Fibroblast of lung (primary cell): ENCODE measurements at regions not wholly inside any gene's neighbourhood (a gene's known extent, or its start where the extent isn't known, plus 50 kb on each side); places are given as distances from the start of the nearest gene placed in this dataset.

Experiments
- DNase-seq, 2 donors: peaks; one replicate each; pipeline versions ENCODE4 v3.0.0 to v3.0.0-alpha.2; 2010; ENCODE audit warnings: low read depth in 2 of 2
- H2AFZ ChIP-seq: 2 replicates; pipeline ENCODE4 v1.5.1; 2012; ENCODE audit warnings: low read length, control low read depth, inconsistent platforms
- H3K27ac ChIP-seq: 2 replicates; pipeline ENCODE4 v1.5.1; 2011; ENCODE audit warnings: low read length, control low read depth; ENCODE audit not compliant: insufficient read depth
- H3K27me3 ChIP-seq: 2 replicates; pipeline ENCODE4 v1.5.1; 2011; ENCODE audit warnings: mild to moderate bottlenecking, low read length; ENCODE audit not compliant: control insufficient read depth, insufficient read depth
- H3K36me3 ChIP-seq: 2 replicates; pipeline ENCODE4 v1.5.1; 2011; ENCODE audit warnings: low read length; ENCODE audit not compliant: control insufficient read depth, insufficient read depth
- H3K4me1 ChIP-seq: 2 replicates; pipeline ENCODE4 v1.5.1; 2011; ENCODE audit warnings: low read length; ENCODE audit not compliant: control insufficient read depth, insufficient read depth; ENCODE audit errors: extremely low read depth
- H3K4me2 ChIP-seq: 2 replicates; pipeline ENCODE4 v1.5.1; 2011; ENCODE audit warnings: low read length, control low read depth; ENCODE audit not compliant: insufficient read depth; ENCODE audit errors: extremely low read depth
- H3K4me3 ChIP-seq, 4 experiments: fragments of 200-600 bp in 1 of 4; sonication (generic) in 1 of 4; replicated peaks in 1 of 4; 2 replicates each; pipeline ENCODE4 v1.5.1; 2011 to 2016; ENCODE audit warnings: low read length in 4 of 4, low read depth in 3 of 4, mild to moderate bottlenecking in 3 of 4, control low read depth in 2 of 4, inconsistent platforms in 1 of 4, mixed read lengths in 1 of 4; ENCODE audit not compliant: insufficient read depth in 1 of 4; ENCODE audit errors: control extremely low read depth in 1 of 4
- H3K79me2 ChIP-seq: 2 replicates; pipeline ENCODE4 v1.5.1; 2012; ENCODE audit warnings: mild to moderate bottlenecking, low read length, inconsistent platforms; ENCODE audit not compliant: control insufficient read depth, insufficient read depth
- H3K9ac ChIP-seq: 2 replicates; pipeline ENCODE4 v1.5.1; 2011; ENCODE audit warnings: mild to moderate bottlenecking, low read length, control low read depth; ENCODE audit not compliant: insufficient read depth
- H3K9me3 ChIP-seq: 2 replicates; pipeline ENCODE4 v1.5.1; 2012; ENCODE audit warnings: low read depth, low read length; ENCODE audit not compliant: control insufficient read depth, insufficient read depth
- H4K20me1 ChIP-seq: 2 replicates; pipeline ENCODE4 v1.5.1; 2011; ENCODE audit warnings: low read length; ENCODE audit not compliant: control insufficient read depth, insufficient read depth; ENCODE audit errors: extremely low read depth
- EZH2 ChIP-seq: IDR thresholded peaks from 2 replicates; pipeline ENCODE4 v1.5.1; 2012; ENCODE audit warnings: low read length, control low read depth, mild to moderate bottlenecking; ENCODE audit errors: missing control alignments
- TF ChIP-seq, protein P1 (sequence below), 2 donors: IDR thresholded peaks in 1 of 2; conservative IDR thresholded peaks in 1 of 2; 1 replicate in 1 of 2; 2 replicates in 1 of 2; pipeline ENCODE4 v1.5.1; 2011 to 2012; ENCODE audit warnings: low read length in 2 of 2, control low read depth in 1 of 2, inconsistent platforms in 1 of 2, low read depth in 1 of 2, mild to moderate bottlenecking in 1 of 2

GRCh38 chr7:149375234-149376008 lies 85.4 kb downstream of the ZNF777 start:
- Histone ChIP-seq H3K79me2 (no peaks in the 10 kb centered on the region), H3K9me3 (no peaks in the 10 kb centered on the region), H3K4me2 (no peak overlapping the region), H2AFZ (no peak overlapping the region), H3K4me3 (no peak overlapping the region), H4K20me1 (no peaks in the 10 kb centered on the region), H3K4me1 (no peaks in the 10 kb centered on the region), H3K9ac (no peak overlapping the region), H3K27me3 (no peaks in the 10 kb centered on the region), H3K27ac (no peak overlapping the region), H3K36me3 (no peaks in the 10 kb centered on the region)
- TF ChIP-seq, protein P1, sequence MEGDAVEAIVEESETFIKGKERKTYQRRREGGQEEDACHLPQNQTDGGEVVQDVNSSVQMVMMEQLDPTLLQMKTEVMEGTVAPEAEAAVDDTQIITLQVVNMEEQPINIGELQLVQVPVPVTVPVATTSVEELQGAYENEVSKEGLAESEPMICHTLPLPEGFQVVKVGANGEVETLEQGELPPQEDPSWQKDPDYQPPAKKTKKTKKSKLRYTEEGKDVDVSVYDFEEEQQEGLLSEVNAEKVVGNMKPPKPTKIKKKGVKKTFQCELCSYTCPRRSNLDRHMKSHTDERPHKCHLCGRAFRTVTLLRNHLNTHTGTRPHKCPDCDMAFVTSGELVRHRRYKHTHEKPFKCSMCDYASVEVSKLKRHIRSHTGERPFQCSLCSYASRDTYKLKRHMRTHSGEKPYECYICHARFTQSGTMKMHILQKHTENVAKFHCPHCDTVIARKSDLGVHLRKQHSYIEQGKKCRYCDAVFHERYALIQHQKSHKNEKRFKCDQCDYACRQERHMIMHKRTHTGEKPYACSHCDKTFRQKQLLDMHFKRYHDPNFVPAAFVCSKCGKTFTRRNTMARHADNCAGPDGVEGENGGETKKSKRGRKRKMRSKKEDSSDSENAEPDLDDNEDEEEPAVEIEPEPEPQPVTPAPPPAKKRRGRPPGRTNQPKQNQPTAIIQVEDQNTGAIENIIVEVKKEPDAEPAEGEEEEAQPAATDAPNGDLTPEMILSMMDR (conservative IDR thresholded peaks at IDR 0.05 in 1 of 2, IDR thresholded peaks at IDR 0.05 in 1 of 2; ENCODE audit: low read depth in 1 of 2, low read length in 2 of 2): no peak
- no peak for TF ChIP-seq EZH2
- DNase-seq: no peak

DNA sequence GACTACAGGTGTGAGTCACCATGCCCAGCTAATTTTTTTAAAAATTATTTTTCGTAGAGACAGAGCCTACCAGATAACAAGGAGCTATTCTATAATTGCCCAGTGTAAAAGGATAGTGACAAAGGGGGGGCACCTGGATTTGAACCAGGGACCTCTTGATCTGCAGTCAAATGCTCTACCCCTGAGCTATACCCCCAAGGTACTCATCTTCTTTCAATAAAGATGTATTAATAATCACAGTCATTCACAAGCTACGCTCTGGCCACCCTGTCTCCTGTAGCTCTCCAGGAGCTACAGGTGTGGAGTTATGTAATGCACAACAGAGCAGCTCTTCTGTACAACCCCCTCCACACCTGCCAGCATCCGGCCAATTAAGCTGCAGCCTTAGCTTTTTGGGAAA lies 83.5 kb downstream of the ZNF777 start:
- Histone ChIP-seq H3K9ac (no peak overlapping the region), H2AFZ (no peak overlapping the region), H3K36me3 (no peaks in the 10 kb centered on the region), H3K27me3 (no peaks in the 10 kb centered on the region), H3K4me1 (no peaks in the 10 kb centered on the region), H4K20me1 (no peaks in the 10 kb centered on the region), H3K79me2 (no peaks in the 10 kb centered on the region), H3K4me3 (no peak overlapping the region), H3K27ac (no peak overlapping the region), H3K9me3 (no peaks in the 10 kb centered on the region), H3K4me2 (no peak overlapping the region)
- DNase-seq: no peak
- TF ChIP-seq, protein P1 (conservative IDR thresholded peaks at IDR 0.05 in 1 of 2, IDR thresholded peaks at IDR 0.05 in 1 of 2; ENCODE audit: low read depth in 1 of 2, low read length in 2 of 2): no peak
- no peak for TF ChIP-seq EZH2

DNA sequence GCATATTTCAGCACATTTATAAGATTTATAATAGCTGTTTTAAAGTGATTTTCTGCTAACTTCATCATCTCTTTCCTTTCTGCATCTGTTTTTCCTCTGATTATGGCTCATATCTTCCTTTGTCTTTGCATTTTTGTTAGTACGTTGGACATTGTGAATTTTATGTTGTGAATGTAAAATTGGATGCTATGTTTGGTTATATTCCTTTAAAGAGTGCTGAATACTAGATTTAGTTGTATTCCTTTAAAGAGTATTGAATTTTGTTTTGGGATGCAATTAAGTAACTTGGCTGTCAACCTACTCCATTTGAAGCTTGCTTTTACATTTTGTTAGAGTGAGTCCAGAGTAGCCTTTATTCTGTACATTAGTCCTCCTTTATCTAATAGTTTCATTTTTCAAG lies 81.2 kb downstream of the ZNF777 start:
- Histone ChIP-seq H3K36me3 (no peaks in the 10 kb centered on the region), H3K4me2 (no peak overlapping the region)

More for the DNA sequence above, 81.2 kb downstream of the ZNF777 start:
- Histone ChIP-seq H3K9me3 (no peaks in the 10 kb centered on the region), H3K4me3 (no peak overlapping the region), H3K79me2 (no peaks in the 10 kb centered on the region), H3K9ac (no peak overlapping the region), H3K27ac (no peak overlapping the region), H3K27me3 (no peaks in the 10 kb centered on the region), H3K4me1 (no peaks in the 10 kb centered on the region), H4K20me1 (no peaks in the 10 kb centered on the region), H2AFZ (no peak overlapping the region)
- DNase-seq: no peak
- TF ChIP-seq, protein P1 (conservative IDR thresholded peaks at IDR 0.05 in 1 of 2, IDR thresholded peaks at IDR 0.05 in 1 of 2; ENCODE audit: low read depth in 1 of 2, low read length in 2 of 2): no peak
- no peak for TF ChIP-seq EZH2
